ENCODE measurements at regions not wholly inside any gene's neighbourhood (a gene's known extent, or its start where the extent isn't known, plus 50 kb on each side); places are given as distances from the start of the nearest gene placed in this dataset.

- no peak for TF ChIP-seq CTCF (IDR thresholded peaks at IDR 0.05)
- no peak for TF ChIP-seq POLR2A (IDR thresholded peaks at IDR 0.05)
Observed at GRCh38 chr10:47222461-47222860, 77.5 kb upstream of the GDF10 start.
